ENCODE measurements at regions not wholly inside any gene's neighbourhood (a gene's known extent, or its start where the extent isn't known, plus 50 kb on each side); places are given as distances from the start of the nearest gene placed in this dataset.

GRCh38 chr11:32184723-32185376 is 94.0 kb downstream of the RCN1 start:
- Mint-ChIP-seq H3K4me3 (ENCODE audit: unreplicated experiment) (no peak overlapping the region), H3K27me3 (ENCODE audit: low read depth) (peaks cover 50% of the 10 kb centered on the region), H3K27ac (ENCODE audit: unreplicated experiment) (no peak overlapping the region), H3K4me1 (ENCODE audit: low read depth) (no peaks in the 10 kb centered on the region), H3K36me3 (ENCODE audit: low read depth) (no peaks in the 10 kb centered on the region), H3K9me3 (ENCODE audit: low read depth) (no peaks in the 10 kb centered on the region)
- no peak for TF ChIP-seq CTCF (IDR thresholded peaks at IDR 0.05)
- no peak for DNase-seq (ENCODE audit: low spot score)

GRCh38 chr11:32186118-32186517 is 95.2 kb downstream of the RCN1 start:
- Mint-ChIP-seq H3K27me3 (ENCODE audit: low read depth) (peaks cover 45% of the 10 kb centered on the region), H3K27ac (ENCODE audit: unreplicated experiment) (no peak overlapping the region), H3K4me3 (ENCODE audit: unreplicated experiment) (no peak overlapping the region), H3K36me3 (ENCODE audit: low read depth) (no peaks in the 10 kb centered on the region), H3K9me3 (ENCODE audit: low read depth) (no peaks in the 10 kb centered on the region), H3K4me1 (ENCODE audit: low read depth) (no peaks in the 10 kb centered on the region)
- DNase-seq (ENCODE audit: low spot score) = no peak
- no peak for TF ChIP-seq CTCF (IDR thresholded peaks at IDR 0.05)

GRCh38 chr11:32187111-32187510 is 96.2 kb downstream of the RCN1 start:
- Mint-ChIP-seq H3K27me3 (ENCODE audit: low read depth) (peaks cover 38% of the 10 kb centered on the region), H3K4me3 (ENCODE audit: unreplicated experiment) (no peak overlapping the region), H3K36me3 (ENCODE audit: low read depth) (no peaks in the 10 kb centered on the region), H3K27ac (ENCODE audit: unreplicated experiment) (no peak overlapping the region), H3K9me3 (ENCODE audit: low read depth) (no peaks in the 10 kb centered on the region), H3K4me1 (ENCODE audit: low read depth) (no peaks in the 10 kb centered on the region)
- TF ChIP-seq CTCF (IDR thresholded peaks at IDR 0.05) = no peak
- DNase-seq (ENCODE audit: low spot score) = no peak

- no peak for DNase-seq (ENCODE audit: low spot score)
- Mint-ChIP-seq H3K9me3 (ENCODE audit: low read depth) (no peaks in the 10 kb centered on the region), H3K4me3 (ENCODE audit: unreplicated experiment) (no peak overlapping the region), H3K27me3 (ENCODE audit: low read depth) (peaks cover 30% of the 10 kb centered on the region), H3K4me1 (ENCODE audit: low read depth) (no peaks in the 10 kb centered on the region), H3K27ac (ENCODE audit: unreplicated experiment) (no peak overlapping the region), H3K36me3 (ENCODE audit: low read depth) (no peaks in the 10 kb centered on the region)
- TF ChIP-seq CTCF (IDR thresholded peaks at IDR 0.05) = peak; percentile 18
These were observed 97.9 kb downstream of the RCN1 start for GRCh38 chr11:32188785-32189184.

GRCh38 chr11:32196137-32196536 is 105.3 kb downstream of the RCN1 start:
- no peak for TF ChIP-seq CTCF (IDR thresholded peaks at IDR 0.05)
- Mint-ChIP-seq H3K36me3 (ENCODE audit: low read depth) (no peaks in the 10 kb centered on the region), H3K27me3 (ENCODE audit: low read depth) (peaks cover 27% of the 10 kb centered on the region), H3K9me3 (ENCODE audit: low read depth) (no peaks in the 10 kb centered on the region), H3K4me3 (ENCODE audit: unreplicated experiment) (no peak overlapping the region), H3K4me1 (ENCODE audit: low read depth) (no peaks in the 10 kb centered on the region), H3K27ac (ENCODE audit: unreplicated experiment) (no peak overlapping the region)
- no peak for DNase-seq (ENCODE audit: low spot score)

Data from chondrocyte (in vitro differentiated cells).